Dedifferentiated amniotic fluid mesenchymal stem cell (primary cell): ENCODE measurements at regions not wholly inside any gene's neighbourhood (a gene's known extent, or its start where the extent isn't known, plus 50 kb on each side); places are given as distances from the start of the nearest gene placed in this dataset.
A peak's percentile ranks its signal among the peaks of the same experiment; 100 is the strongest.

Experiments
- DNase-seq: peaks from one replicate; pipeline ENCODE4 v3.0.0-alpha.2; 2016; ENCODE audit errors: extremely low spot score

GRCh38 chr1:234989479-234990327 is 138.9 kb downstream of the TOMM20 start:
- DNase-seq: no peak

DNA sequence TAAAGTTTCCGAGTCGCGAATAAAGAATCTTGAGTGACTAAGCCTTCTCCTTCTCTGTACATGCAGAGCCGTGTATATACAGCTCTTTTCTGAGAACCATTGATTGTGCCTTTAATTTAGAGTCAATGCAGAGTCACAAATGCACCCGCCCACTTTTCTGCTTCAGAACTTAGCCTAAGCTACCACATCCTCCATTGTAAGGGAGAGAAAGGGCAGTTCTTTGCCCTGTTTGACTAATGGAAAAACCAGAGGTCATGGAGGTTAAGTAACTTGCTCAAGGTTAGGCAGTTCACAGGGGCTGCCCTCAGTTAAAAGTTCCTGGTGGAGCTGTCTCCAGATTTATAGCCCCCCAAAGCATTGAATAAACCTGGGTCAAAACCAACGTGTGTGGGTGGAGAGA is 139.6 kb downstream of the TOMM20 start:
- DNase-seq: no peak

DNA sequence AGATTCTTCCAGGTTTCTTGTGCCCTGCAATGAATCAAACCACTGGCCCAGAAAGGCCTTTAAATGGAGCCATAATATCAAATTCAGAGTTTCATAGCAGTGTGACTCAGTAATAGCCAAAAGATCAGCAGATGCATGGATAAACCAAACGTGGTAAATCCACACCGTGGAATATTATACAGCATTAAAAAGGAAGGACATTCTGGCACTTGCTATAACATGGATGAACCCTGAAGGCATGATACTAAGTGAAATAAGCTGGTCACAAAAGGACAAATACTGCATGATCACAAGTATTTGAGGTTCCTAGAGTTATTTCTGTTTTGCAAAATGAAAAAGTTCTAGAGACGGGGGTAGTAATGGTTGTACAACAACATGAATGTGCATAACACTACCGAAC is 140.1 kb downstream of the TOMM20 start:
- no peak for DNase-seq

DNA sequence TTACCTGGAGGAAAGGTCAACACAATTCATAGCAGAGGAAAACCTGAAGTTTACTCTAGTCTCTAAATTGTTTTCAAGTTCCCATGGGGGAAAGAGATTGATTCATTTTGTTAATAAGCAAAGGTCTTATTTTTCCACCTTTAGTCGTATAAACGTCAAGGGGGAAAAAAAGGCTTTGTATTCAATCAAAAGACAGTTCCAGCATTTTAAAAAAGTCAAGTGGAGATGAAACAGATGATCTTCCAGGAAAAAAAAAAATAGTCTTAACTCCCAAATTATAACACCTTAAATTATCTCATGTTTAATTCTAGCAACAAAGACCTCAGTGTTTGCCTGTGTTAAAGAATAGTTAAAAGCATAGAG is 140.5 kb downstream of the TOMM20 start:
- no peak for DNase-seq

GRCh38 chr1:234987415-234988154 is 141.1 kb downstream of the TOMM20 start:
- peak; percentile 77 for DNase-seq

DNA sequence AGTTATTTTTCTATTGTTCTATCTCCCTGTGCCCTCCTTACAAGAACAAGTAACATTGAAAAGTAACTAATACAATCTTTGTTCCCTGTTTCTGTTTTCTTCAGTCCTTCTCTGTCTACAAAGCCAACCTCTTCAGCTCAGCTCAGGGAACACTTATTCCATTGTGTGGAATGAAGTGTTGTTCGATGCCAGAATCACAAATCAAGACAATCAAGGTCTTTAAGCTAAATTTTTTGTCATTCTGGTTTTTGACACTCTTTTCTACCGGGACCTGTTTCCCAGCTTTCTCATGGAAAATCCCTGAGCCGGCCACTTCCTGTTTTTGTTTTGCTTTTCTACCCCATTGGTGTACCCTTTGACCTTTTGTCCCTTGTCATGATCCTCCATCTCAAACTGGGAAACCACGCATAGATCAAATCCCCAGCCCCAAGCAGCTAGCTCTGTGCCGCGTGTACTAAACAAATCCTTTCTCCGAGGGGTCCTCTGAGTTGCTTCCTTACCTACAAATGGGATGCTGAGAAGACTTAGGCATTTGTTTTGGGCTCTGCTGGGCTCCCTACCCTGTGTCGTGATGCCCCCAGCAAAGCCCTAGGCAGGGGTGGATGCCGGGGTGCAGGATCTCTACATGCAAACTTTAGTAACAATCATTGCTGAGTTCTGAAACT is 141.8 kb downstream of the TOMM20 start:
- no peak for DNase-seq

DNA sequence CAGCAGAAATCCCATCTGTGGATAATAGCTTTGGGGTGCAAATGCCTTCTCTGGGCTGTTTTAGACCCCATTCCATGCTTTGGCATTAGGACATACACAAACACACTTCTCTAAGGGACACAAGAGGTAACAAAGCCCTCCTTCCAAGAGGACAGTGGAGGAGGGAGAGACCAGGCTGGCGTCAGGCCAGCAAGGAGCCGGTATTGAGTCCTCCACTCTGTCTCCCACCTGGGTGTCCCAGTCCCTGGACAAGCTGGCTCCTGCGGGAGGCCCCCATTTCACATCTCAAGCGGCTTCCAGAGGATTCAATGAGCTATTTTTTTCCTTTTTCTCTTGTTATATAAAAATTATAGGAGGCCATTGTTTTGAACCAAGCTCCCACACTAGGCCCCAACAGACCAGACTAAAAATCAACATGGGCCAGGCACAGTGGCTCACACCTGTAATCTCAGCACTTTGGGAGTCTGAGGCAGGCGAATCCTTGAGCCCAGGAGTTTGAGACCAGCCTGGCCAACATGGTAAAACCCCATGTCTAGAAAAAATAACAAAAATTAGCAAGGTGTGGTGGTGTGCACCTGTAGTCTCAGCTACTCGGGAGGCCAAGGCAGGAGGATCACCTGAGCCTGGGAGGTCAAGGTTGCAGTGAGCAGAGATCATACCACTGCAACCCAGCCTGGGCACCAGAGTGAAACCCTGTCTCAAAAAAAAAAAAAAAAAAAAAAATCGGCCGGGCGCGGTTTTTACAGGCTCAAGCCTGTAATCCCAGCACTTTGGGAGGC is 142.9 kb downstream of the TOMM20 start:
- DNase-seq: no peak

DNA sequence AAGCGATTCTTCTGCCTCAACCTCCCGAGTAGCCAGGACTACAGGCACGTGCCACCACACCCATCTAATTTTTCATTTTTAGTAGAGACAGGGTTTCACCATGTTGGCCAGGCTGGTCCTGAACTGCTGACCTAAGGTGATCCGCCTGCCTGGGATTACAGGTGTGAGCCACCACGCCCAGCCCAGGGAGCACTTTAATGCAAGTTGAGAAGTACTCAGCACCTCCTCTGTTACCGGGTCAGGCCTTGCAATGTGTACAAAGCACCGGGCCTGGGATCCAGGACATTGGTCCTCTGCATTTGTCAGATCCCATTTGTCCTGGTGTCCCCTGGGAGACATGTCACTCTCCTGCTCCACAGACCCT is 143.6 kb downstream of the TOMM20 start:
- no peak for DNase-seq

- no peak for DNase-seq
Observed at GRCh38 chr1:234983564-234984238, 144.9 kb downstream of the TOMM20 start.

DNA sequence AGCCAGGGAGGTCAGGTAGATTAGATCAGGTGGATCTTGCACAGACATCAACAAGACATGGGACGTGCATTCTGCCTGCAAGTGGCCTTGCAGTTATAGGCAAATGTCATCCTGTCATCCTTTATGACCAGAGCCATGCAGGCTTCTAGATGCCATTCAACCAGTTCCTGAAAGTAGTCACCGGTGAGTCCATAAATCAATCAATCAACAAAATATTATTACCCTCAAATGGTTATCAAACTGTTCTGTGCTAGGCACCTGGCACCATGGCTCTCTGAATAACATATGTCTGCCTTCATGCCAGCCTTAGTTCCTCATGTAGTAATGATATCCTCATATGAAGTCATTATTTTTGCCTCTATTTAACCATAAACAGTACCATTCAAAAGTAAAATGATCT is 146.9 kb downstream of the TOMM20 start:
- DNase-seq: no peak

- peak; percentile 82 for DNase-seq
Observed at GRCh38 chr1:234980645-234981396, 147.8 kb downstream of the TOMM20 start.

GRCh38 chr1:234980291-234980644 is 148.4 kb downstream of the TOMM20 start:
- DNase-seq: no peak

GRCh38 chr1:234979296-234980279 is 149.0 kb downstream of the TOMM20 start:
- DNase-seq: no peak

GRCh38 chr1:234978397-234979295 is 150.0 kb downstream of the TOMM20 start:
- DNase-seq: no peak

DNA sequence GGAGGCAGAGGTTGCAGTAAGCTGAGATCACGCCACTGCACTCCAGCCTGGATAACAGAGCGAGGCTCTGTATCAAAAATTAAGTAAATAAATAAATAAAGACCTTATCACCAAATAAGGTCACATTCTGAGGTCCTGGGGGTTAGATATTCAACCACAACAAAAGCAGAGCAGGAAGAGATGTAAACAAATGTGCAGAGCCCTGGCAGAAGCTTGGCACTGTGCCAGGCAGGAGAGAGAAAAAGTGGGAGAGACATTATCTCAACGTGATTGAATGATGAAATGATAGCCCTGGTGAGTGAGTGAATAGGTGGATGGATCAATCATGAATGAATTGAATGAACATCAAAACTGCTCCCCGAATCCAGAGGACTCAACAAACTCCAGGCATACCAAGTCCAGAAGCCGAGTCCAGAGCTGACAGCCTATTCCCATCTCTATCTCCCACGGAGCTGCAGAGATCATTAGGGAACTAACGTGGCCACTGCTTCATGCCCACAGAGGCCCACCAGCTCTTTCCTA is 150.7 kb downstream of the TOMM20 start:
- DNase-seq: no peak

- no peak for DNase-seq
Observed at GRCh38 chr1:234976861-234977680, 151.6 kb downstream of the TOMM20 start.
